Stomach (tissue), 4 donors: ENCODE measurements at regions not wholly inside any gene's neighbourhood (a gene's known extent, or its start where the extent isn't known, plus 50 kb on each side); places are given as distances from the start of the nearest gene placed in this dataset.

Experiments
- POLR2A ChIP-seq, 4 donors: fragments of 450-650 bp; IDR thresholded peaks; one replicate each; pipeline ENCODE4 v1.6.1; 2016; ENCODE audit warnings: antibody characterized with exemption in 4 of 4, control low read depth in 2 of 4, mild to moderate bottlenecking in 1 of 4, moderate library complexity in 1 of 4
- TF ChIP-seq, protein P1 (sequence below), 7 experiments: fragments of 450-650 bp in 4 of 7; fragments of 200-600 bp in 3 of 7; sonication (generic) in 3 of 7; IDR thresholded peaks; one replicate each; pipeline ENCODE4 v1.5.1; 2016 to 2019; ENCODE audit warnings: antibody characterized with exemption in 7 of 7, control low read depth in 2 of 7, mild to moderate bottlenecking in 1 of 7

DNA sequence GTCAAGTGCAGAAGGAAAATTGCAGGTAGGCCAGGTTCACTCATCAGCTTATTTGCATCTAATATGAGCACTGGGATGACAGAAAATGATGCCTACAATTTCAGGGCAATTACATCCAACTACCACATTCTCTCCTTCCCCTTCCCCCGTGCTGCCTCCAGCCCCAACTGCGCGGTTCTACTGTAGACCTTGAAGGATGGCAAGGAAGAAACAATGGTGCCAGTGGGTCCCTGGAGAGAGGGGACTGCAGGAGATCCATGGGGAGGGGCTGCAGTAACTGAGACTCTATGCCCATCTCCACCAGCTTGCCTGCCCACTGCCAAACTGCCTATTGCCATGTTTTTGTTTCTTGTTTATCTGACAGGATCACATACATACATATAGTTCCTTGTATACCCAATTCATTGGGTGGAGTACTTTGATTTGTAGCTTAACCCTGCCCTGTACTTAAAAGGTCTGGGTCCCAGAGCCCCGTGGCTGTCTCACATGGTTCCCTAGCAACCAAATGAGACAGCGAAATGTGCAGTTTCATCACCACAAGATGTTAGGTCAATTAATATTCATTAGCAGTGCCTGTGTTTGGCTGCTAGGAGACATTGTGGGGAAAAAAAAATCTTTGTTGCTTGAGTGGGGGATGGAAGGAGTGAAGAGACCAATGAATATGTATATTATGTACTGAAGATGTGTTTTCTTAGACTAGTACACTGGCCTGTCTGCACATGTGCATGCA is 253.5 kb upstream of the PLET1 start:
- no peak for TF ChIP-seq POLR2A (IDR thresholded peaks at IDR 0.05)
- TF ChIP-seq, protein P1, sequence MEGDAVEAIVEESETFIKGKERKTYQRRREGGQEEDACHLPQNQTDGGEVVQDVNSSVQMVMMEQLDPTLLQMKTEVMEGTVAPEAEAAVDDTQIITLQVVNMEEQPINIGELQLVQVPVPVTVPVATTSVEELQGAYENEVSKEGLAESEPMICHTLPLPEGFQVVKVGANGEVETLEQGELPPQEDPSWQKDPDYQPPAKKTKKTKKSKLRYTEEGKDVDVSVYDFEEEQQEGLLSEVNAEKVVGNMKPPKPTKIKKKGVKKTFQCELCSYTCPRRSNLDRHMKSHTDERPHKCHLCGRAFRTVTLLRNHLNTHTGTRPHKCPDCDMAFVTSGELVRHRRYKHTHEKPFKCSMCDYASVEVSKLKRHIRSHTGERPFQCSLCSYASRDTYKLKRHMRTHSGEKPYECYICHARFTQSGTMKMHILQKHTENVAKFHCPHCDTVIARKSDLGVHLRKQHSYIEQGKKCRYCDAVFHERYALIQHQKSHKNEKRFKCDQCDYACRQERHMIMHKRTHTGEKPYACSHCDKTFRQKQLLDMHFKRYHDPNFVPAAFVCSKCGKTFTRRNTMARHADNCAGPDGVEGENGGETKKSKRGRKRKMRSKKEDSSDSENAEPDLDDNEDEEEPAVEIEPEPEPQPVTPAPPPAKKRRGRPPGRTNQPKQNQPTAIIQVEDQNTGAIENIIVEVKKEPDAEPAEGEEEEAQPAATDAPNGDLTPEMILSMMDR (IDR thresholded peaks at IDR 0.05) = no peak
